Esophagus squamous epithelium (tissue), 4 donors: ENCODE measurements at regions not wholly inside any gene's neighbourhood (a gene's known extent, or its start where the extent isn't known, plus 50 kb on each side); places are given as distances from the start of the nearest gene placed in this dataset.

Experiments used
- CTCF ChIP-seq, 6 experiments: fragments of 450-650 bp in 4 of 6; fragments of 200-600 bp in 2 of 6; sonication (generic) in 2 of 6; IDR thresholded peaks; one replicate each; pipeline ENCODE4 v1.5.1; 2016 to 2019; ENCODE audit warnings: antibody characterized with exemption in 6 of 6, mild to moderate bottlenecking in 4 of 6, moderate library complexity in 4 of 6
- POLR2A ChIP-seq, 4 donors: fragments of 450-650 bp; IDR thresholded peaks; one replicate each; pipeline ENCODE4 v1.6.1; 2017; ENCODE audit warnings: antibody characterized with exemption in 4 of 4, mild to moderate bottlenecking in 4 of 4, moderate library complexity in 3 of 4

GRCh38 chr10:100654782-100655325, 90.5 kb upstream of the PAX2 start:
- TF ChIP-seq CTCF (IDR thresholded peaks at IDR 0.05) (no peak), POLR2A (IDR thresholded peaks at IDR 0.05) (no peak)
